ENCODE measurements at regions not wholly inside any gene's neighbourhood (a gene's known extent, or its start where the extent isn't known, plus 50 kb on each side); places are given as distances from the start of the nearest gene placed in this dataset.

GRCh38 chr11:26112264-26112663 is 219.7 kb upstream of the ANO3 start:
- peaks cover 0 to 5% (median 2%) of the 10 kb centered on the region in 4 donors for H3K9me3 ChIP-seq
- TF ChIP-seq, protein P1, sequence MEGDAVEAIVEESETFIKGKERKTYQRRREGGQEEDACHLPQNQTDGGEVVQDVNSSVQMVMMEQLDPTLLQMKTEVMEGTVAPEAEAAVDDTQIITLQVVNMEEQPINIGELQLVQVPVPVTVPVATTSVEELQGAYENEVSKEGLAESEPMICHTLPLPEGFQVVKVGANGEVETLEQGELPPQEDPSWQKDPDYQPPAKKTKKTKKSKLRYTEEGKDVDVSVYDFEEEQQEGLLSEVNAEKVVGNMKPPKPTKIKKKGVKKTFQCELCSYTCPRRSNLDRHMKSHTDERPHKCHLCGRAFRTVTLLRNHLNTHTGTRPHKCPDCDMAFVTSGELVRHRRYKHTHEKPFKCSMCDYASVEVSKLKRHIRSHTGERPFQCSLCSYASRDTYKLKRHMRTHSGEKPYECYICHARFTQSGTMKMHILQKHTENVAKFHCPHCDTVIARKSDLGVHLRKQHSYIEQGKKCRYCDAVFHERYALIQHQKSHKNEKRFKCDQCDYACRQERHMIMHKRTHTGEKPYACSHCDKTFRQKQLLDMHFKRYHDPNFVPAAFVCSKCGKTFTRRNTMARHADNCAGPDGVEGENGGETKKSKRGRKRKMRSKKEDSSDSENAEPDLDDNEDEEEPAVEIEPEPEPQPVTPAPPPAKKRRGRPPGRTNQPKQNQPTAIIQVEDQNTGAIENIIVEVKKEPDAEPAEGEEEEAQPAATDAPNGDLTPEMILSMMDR (IDR thresholded peaks at IDR 0.05): no peak
- TF ChIP-seq POLR2AphosphoS5 (IDR thresholded peaks at IDR 0.05): no peak
- TF ChIP-seq POLR2A (IDR thresholded peaks at IDR 0.05; ENCODE audit: low read depth): no peak
- TF ChIP-seq EP300 (IDR thresholded peaks at IDR 0.05): no peak
- H3K27ac ChIP-seq (replicated peaks in 1 of 4): no peak overlapping the region
- H3K27me3 ChIP-seq: no peaks in the 10 kb centered on the region
- H3K4me3 ChIP-seq: no peak overlapping the region
- no peaks in the 10 kb centered on the region for H3K36me3 ChIP-seq
- no peak for DNase-seq (ENCODE audit: extremely low spot score)
- peaks cover 0 to 30% (median 14%) of the 10 kb centered on the region in 4 donors for H3K4me1 ChIP-seq
- intact Hi-C loops (cut with DNase I): no loop called here

GRCh38 chr11:26121466-26121865 is 210.5 kb upstream of the ANO3 start:
- no peak for DNase-seq (ENCODE audit: extremely low spot score)
- Histone ChIP-seq H3K4me1 (no peaks in the 10 kb centered on the region), H3K27ac (replicated peaks in 1 of 4) (no peak overlapping the region), H3K9me3 (peaks cover 0 to 5% (median 0%) of the 10 kb centered on the region in 4 donors), H3K4me3 (no peak overlapping the region), H3K36me3 (no peaks in the 10 kb centered on the region), H3K27me3 (no peaks in the 10 kb centered on the region)
- 95% methylated on average over 2 of the region's 2 CpGs for WGBS
- TF ChIP-seq EP300 (IDR thresholded peaks at IDR 0.05) (no peak), POLR2A (IDR thresholded peaks at IDR 0.05; ENCODE audit: low read depth) (no peak), POLR2AphosphoS5 (IDR thresholded peaks at IDR 0.05) (no peak)
- TF ChIP-seq, protein P1 (IDR thresholded peaks at IDR 0.05): no peak
- intact Hi-C loops (cut with DNase I): no loop called here

DNA sequence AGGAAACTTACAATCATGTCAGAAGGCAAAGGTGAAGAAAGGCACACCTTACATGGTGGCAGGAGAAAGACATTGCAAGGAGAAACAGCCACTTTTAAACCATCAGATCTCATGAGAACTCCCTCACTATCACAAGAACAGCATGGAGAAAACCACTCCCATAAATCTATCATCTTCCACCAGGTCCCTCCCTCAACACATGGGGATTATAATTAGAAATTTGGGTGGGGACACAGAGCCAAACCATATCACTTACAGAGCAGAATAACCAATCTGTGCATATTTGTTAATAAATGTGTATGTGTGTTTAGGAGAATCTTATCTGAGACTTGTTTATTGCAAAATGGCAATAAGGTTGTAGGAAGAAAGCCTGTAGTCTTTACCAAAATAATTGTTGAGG is 205.2 kb upstream of the ANO3 start:
- H3K27ac ChIP-seq (replicated peaks in 1 of 4): no peak overlapping the region
- no peak for DNase-seq (ENCODE audit: extremely low spot score)
- no peaks in the 10 kb centered on the region for H3K9me3 ChIP-seq
- intact Hi-C loops (cut with DNase I): no loop called here
- H3K4me3 ChIP-seq: no peak overlapping the region
- H3K36me3 ChIP-seq: no peaks in the 10 kb centered on the region
- H3K27me3 ChIP-seq: no peaks in the 10 kb centered on the region
- TF ChIP-seq POLR2A (IDR thresholded peaks at IDR 0.05; ENCODE audit: low read depth) (no peak), EP300 (IDR thresholded peaks at IDR 0.05) (no peak), POLR2AphosphoS5 (IDR thresholded peaks at IDR 0.05) (no peak)
- TF ChIP-seq, protein P1 (IDR thresholded peaks at IDR 0.05): no peak
- H3K4me1 ChIP-seq: no peaks in the 10 kb centered on the region

GRCh38 chr11:26127336-26127735 is 204.6 kb upstream of the ANO3 start:
- no peak for DNase-seq (ENCODE audit: extremely low spot score)
- Histone ChIP-seq H3K4me1 (no peaks in the 10 kb centered on the region), H3K4me3 (no peak overlapping the region), H3K27me3 (no peaks in the 10 kb centered on the region), H3K36me3 (no peaks in the 10 kb centered on the region), H3K27ac (replicated peaks in 1 of 4) (no peak overlapping the region), H3K9me3 (no peaks in the 10 kb centered on the region)
- intact Hi-C loops (cut with DNase I): no loop called here
- TF ChIP-seq POLR2A (IDR thresholded peaks at IDR 0.05; ENCODE audit: low read depth): no peak
- no peak for TF ChIP-seq POLR2AphosphoS5 (IDR thresholded peaks at IDR 0.05)
- TF ChIP-seq, protein P1 (IDR thresholded peaks at IDR 0.05): no peak
- no peak for TF ChIP-seq EP300 (IDR thresholded peaks at IDR 0.05)

- no peak for DNase-seq (ENCODE audit: extremely low spot score)
- Histone ChIP-seq H3K4me1 (no peaks in the 10 kb centered on the region), H3K9me3 (no peaks in the 10 kb centered on the region), H3K4me3 (no peak overlapping the region), H3K27me3 (no peaks in the 10 kb centered on the region), H3K27ac (replicated peaks in 1 of 4) (no peak overlapping the region), H3K36me3 (no peaks in the 10 kb centered on the region)
- TF ChIP-seq EP300 (IDR thresholded peaks at IDR 0.05): no peak
- no peak for TF ChIP-seq POLR2A (IDR thresholded peaks at IDR 0.05; ENCODE audit: low read depth)
- TF ChIP-seq POLR2AphosphoS5 (IDR thresholded peaks at IDR 0.05): no peak
- TF ChIP-seq, protein P1 (IDR thresholded peaks at IDR 0.05): no peak
- intact Hi-C loops (cut with DNase I): no loop called here
Observed at GRCh38 chr11:26131406-26131805, 200.5 kb upstream of the ANO3 start.
